ENCODE measurements at regions not wholly inside any gene's neighbourhood (a gene's known extent, or its start where the extent isn't known, plus 50 kb on each side); places are given as distances from the start of the nearest gene placed in this dataset.

DNA sequence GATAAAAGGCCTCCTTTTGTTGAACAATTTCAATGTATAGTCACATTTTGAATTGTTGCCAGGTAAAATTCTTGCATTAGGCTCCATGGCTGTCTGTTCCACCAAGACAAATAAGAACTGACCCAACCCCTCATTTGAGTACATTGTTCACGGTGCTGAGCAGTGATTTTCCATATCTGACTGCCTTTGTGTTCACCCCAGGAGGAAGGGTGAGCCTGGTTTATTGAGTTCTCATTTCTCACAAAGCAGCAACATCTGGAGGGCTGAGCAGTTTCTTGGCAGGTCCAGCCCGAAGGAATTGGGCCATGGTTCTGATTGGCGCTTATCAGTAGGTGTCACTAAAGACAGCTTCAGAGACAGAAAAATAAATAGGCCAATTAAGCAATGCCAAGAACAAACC lies 149.1 kb downstream of the BMP4 start:
- DNase-seq (ENCODE audit: low read depth in 2 of 2): no peak

DNA sequence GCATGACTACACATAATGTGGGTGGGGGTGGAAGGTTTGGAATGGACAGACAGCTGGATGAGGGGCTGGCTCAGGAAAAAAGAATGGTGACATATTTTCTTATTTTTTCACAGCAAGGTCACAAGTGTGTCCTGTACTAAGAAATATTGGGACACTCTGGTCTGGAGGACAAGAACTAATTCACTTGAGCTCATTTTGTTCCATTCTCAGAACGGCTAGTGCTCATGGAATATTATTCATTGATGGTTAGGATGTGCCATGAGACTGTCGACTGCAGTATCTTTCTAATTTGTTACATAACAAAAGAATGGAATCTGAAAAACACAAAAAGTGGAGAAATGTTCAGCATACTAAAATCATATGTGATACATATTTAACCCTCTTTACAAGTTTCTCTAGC lies 149.5 kb downstream of the BMP4 start:
- no peak for DNase-seq (ENCODE audit: low read depth in 2 of 2)

DNA sequence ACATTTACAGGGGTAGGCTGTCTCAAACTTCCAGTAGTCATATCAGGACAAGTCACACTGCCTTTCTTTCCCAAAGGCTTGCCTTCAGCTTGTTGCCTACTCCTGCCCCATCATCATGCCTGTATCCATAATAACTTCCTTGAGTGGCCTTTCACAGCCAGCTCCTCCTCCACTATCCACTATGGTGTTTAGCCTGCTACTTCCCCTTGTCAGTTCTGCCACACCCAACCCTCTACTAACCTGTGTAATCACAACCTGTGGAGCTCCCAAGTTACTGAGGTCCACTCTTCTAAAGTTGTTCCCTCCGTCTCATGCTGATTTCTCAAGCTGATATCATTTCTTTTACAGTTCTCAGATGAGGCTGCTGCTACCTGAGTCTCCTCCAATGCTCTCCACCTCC lies 159.9 kb downstream of the BMP4 start:
- no peak for DNase-seq (ENCODE audit: low read depth in 2 of 2)

DNA sequence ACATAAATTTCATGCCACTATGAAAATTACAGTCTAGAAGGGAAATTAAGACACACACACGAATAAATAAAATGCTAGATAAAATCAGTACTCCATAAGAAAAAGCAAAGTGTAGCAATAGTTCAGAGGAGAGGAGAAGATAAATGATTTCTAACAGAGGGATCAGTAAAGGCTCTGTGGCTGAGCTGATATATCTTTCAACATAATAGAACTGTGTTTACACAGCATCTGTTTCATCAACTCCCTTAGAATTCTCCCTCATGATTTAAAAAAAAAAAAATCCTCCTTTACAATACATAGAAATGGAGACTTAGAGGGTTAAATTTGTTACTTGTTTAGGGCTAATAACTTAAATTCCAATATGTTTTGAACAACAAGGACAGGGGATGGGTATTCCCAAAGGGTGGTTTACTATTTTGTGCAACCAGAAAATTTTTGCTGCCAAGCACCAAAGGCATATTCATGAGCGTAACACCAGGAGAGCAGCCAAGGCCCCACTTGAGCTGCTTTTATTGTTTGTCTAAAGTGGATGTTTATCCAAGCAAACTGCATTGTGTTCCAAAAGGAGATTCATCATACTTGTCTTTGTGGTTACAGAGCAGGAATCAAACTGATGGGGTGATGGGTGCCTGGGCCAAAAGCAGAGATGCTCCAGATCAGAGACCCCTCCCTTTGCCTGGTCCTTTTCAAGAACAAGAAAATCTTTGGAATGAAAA lies 162.7 kb downstream of the BMP4 start:
- DNase-seq (ENCODE audit: low read depth in 2 of 2): no peak

DNA sequence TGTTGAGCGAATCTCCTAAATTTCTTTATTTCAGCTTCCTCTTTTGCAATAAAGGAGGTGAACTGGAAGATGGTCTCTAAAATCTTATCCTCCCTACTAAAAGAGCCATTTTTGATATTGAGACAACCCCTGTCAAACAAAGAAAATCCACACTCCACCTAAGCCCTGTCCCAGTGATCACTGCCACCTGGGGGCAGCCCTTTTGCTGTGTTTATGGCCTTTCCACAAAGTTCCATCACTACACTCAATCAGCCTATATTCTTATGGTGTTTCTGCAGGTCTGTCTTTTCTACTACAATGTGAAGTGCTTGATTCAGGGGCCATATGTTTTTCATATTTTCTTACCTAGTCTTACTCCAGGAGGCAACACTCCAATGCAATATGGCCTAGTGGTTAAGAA lies 163.7 kb downstream of the BMP4 start:
- DNase-seq (ENCODE audit: low read depth in 2 of 2): no peak

DNA sequence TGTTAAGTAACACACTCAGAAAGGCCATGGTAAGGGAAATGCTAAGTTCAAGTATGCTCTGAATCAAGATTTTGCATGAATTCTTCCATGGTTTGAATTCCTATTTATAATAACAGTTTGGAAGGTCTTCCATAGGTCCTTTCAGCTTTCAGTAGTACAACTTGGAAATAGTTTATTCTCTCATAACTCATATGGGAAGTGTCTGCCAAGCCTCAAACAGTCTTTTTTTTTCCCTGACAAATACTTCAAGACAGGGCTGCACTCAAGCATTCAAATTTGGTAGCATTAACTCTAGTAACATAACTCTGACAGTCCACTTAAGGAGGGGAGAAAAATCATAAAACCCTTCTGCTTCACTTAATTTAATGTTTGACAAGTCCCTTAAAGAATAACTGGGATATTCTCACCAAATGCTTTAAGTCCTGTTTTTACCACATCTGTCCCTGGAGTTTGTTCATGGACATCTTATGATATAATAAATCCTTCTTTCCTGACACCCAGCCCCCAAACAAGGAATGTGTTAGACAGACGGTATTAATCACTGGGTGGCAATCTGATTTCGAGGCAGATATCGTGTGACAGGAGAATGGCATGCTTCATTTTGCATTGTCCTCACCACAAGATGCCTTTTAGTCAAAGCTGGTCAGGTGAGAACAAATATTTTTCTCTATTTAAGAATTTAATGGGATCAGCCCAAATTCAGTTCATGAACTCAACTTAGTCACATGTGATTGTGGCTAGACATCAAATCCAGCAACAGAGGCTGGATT lies 165.7 kb downstream of the BMP4 start:
- DNase-seq (ENCODE audit: low read depth in 2 of 2): no peak

DNA sequence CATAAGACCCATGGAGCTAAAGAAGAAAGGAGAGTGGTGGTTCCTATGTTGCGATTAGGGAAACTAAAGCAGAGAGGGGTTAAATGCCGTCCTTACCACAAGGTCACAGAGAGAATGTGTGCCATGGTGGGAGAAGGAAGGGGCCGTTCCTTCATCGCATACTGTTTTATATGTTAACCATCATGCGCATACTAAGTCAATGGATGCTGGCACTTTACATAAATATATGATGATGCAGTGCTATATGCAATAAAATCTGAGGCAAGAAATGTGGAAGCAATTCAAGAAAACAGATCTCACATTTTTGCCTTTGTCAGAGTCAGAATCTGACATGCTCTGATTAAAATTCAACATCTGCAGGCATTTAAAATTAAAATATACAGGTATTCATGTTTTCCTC lies 168.1 kb downstream of the BMP4 start:
- DNase-seq (ENCODE audit: low read depth in 2 of 2): no peak

DNA sequence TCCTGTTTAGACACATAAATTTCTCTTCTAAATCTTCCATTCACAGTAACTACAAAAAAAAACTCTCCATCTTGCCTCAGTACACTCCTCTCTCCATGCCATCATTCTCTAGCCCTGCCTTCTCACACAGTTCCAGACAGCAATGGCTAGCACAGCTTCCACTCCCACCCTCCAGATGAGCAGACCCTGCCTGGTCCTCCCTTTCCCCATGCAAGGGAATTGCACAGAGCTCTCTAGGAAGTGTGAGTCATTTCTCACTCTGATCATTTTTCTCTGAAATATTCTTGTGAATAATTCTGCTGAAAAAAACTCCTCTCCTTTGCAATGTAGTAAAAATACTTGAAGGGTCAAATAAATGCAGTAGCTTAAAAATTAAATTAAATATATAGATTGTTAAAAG lies 170.6 kb downstream of the BMP4 start:
- no peak for DNase-seq (ENCODE audit: low read depth in 2 of 2)

DNA sequence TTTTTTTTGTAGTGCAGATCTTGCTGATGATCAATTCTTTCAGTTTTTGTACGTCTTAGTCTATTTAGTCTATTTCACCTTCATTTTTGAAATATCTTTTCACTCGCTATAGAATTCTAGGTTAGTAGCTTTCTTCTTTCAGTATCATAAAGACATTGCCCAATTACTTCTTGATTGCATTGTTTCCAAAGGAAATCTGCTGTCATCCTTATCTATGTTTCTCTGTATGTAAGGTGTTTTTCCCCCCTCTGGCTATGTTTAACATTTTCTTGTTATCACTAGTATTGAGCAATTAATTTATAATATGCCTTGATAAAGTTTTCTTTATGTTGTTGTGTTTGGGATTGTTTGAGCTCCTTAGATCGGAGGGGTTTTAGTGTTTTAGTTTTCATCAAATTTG lies 171.9 kb downstream of the BMP4 start:
- DNase-seq (ENCODE audit: low read depth in 2 of 2): no peak

DNA sequence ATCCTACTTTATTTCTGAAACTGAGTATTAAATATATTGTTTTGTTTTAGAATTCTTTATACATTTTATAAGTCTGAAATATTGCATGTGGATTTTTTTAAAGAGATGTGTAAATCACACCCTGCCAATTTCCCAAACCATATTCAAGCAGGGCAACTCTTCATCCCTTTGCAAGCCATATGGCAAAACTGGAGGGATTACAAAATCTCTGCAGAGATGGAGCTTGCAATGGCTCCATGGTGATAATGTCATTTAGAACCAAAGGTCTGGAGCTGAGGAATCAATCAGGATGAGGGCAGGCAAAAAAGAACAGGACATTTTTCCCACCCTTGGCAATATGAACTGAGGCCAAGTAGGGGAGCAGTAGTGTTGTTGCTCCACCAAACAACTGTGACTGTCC lies 173.4 kb downstream of the BMP4 start:
- DNase-seq (ENCODE audit: low read depth in 2 of 2): no peak

DNA sequence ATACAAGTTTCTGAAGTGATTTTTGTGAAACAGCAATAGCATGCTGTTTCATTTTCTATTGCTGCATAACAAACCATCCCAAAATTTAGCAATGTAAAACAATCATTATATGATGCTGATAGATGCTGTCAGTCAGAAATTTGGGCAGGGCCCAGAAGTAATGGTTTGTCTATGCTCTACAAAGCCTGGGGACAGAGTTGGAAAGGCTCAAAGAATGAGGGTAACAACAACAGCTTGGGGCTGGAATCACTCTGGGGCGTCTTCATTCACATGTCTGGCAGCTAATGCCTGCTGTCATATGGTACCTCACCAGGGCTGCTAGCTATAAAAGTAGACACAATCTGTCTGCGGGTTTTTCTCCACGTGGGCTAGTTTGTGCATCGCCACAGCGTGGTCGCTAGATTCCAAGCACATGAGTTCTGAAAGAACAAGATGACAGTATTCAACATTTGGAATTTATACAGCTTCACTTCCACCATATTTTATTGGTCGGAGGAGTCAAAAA lies 176.5 kb downstream of the BMP4 start:
- no peak for DNase-seq (ENCODE audit: low read depth in 2 of 2)

DNA sequence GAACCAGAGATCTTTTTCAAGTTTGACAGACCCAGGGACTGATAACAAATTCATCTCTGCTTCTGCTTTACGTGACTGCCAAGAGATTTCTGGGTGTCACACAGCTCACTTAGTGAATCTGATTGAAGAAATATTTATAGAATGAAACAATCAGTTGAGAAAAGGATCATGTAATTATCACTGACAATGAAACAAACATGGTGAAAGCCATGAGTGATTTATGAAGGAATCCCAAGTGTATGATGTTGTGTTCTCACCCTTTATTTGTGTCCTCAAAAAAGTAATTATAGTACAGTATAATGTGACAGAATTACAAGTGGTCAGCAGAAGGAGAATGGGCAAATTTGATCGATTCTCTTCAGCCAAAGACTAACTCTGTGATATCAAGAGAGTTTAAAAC lies 177.3 kb downstream of the BMP4 start:
- no peak for DNase-seq (ENCODE audit: low read depth in 2 of 2)

DNA sequence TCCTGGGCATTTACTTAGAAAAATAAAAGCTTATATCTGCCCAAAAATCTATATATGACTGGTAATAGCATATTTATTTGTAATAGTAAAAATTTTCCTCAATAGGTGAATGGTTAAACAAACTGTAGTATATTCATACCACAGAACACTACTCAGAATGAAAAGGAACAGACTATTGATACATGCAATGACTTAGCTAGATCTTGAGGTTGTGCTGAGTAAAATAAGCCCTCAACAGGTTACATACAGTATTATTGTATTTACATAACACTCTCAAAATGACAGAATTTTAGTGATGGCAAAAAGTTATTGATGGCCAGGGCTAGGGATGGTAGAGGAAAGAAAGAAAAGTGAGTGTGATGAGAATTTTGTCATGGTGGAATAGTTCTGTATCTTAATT lies 178.4 kb downstream of the BMP4 start:
- DNase-seq (ENCODE audit: low read depth in 2 of 2): no peak

DNA sequence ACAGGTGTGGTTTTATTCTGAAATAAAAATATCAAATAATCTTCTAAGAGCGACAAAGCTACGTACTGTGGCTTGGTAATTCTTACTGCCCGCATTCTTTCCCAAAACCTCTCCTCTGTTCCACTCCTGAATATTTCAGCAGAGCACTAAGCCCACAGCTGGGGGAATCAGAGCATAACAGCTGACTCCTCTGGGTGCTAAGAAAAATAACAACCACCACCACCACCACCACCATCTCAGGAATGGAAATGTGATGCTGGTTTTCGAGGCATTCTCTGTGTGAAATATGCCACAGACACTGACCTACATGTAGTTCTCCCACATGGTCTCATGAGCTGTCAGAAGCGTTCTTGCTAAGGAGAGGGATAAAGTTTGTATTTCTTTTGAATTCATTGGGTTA lies 183.7 kb downstream of the BMP4 start:
- no peak for DNase-seq (ENCODE audit: low read depth in 2 of 2)

DNA sequence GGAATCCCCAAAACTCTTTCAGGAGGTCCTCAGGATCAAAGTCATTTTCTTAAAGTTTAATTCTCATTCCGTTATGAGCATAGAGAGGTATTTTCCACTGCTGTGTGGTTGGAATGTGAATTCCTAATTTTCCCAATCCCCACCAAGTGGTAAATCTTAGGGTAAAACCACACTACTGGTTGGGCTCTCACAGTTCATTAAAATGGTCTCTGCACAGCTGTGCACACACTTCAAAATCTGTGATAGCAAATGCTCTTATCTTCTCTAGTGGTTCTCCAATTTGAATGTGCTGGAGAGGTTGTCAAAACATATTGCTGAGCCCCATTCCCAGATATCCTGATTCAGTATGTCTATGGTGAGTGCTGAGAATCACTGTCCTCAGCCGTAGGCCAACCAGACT lies 189.1 kb downstream of the BMP4 start:
- no peak for DNase-seq (ENCODE audit: low read depth in 2 of 2)

DNA sequence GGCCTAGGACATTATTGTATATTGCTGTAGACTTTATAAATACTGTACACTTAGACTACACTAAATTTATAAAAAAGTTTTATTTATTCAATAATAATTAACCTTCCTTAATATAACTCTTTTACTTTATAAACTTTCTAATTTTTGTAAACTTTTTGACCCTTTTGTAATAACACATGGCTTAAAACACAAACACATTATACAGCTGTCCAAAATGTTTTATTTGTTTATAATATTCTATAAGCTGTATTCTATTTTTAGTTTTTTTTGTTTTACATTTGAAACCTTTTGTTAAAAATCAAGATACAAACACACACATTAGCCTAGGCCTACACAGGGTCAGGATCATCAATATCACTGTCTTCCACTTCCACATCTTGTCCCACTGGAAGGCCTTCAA lies 190.0 kb downstream of the BMP4 start:
- no peak for DNase-seq (ENCODE audit: low read depth in 2 of 2)

DNA sequence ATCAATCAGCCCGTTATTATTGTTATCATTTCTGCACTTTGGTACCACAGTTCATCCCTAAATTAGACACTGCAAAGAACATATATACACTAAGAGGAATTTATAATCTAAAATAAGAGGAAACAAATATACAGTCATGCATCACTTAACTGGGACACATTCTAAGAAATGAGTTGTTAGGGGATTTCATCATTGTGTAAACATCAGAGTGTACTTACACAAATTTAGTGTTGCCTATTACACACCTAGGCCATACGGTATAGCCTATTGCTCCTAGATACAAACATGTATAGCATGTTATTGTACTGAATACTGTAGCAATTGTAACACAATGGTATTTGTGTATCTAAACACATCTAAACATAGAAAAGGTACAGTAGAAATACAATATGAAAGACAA lies 190.5 kb downstream of the BMP4 start:
- DNase-seq (ENCODE audit: low read depth in 2 of 2): no peak

DNA sequence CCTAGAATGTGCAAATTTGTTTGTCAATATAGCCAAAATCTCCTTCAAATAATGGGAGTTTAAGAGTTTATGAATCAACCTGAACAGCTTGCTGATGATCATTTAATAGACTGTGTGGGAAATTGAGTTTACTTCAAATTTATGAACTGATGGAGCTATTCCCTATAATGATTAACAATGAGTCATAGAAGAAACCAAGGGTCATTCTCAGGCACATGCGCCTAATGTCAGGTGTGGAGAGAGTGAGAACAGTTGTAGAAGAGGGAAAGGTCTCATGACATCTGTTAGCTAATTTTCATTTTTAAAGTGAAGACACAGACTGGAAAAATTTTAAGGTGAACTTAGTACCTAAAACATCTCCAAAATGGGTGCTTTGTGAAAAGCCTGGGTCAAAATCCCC lies 191.8 kb downstream of the BMP4 start:
- DNase-seq (ENCODE audit: low read depth in 2 of 2): no peak

DNA sequence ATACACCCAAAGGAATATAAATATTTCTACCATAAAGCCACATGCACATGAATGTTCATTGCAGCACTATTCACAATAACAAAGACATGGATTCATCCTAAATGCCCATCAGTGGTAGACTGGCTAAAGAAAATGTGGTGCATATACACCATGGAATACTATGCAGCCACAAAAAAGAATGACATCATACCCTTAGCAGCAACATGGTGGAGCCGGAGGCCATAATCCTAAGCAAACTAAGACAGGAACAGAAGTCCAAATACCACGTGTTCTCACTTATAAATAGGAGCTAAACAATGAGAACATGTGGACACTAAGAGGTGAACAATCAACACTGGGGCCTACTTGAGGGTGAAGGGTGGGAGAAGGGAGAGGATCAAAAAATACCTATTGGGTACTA lies 198.5 kb downstream of the BMP4 start:
- DNase-seq (ENCODE audit: low read depth in 2 of 2): no peak

DNA sequence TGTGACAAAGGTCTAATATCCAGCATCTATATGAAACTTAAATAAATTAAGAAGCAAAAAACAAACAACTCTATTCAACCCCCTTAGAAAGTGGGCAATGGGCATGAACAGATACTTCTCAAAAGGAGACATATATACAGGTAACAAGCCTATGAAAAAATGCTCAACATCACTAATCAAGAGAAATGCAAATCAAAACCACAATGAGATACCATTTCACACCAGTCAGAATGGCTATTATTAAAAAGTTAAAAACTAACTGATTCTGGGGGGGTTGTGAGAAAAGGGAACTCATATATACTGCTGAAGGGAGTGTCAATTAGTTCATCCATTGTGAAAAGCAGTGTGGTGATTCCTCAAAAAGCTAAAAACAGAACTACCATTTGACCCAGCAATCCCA lies 198.9 kb downstream of the BMP4 start:
- DNase-seq (ENCODE audit: low read depth in 2 of 2): no peak

DNA sequence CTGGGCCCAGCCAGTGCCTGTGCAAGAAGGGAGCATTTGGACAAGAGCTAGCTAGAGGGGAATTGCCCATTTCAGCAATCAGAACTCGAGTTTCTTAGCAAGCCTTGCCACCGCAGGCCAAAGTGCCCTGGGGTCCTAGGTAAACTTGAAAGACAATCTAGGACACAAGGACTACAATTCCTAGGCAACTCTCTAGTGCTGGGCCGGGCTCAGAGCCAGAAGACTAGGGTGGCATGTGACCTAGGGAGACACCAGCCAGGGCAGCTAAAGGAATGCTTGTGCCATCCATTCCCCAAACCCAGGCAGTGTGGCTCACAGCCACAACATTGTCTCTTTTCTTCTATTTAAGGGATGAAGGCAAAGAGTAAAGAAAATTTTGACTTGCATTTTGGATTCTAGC lies 205.0 kb downstream of the BMP4 start:
- no peak for DNase-seq (ENCODE audit: low read depth in 2 of 2)

DNA sequence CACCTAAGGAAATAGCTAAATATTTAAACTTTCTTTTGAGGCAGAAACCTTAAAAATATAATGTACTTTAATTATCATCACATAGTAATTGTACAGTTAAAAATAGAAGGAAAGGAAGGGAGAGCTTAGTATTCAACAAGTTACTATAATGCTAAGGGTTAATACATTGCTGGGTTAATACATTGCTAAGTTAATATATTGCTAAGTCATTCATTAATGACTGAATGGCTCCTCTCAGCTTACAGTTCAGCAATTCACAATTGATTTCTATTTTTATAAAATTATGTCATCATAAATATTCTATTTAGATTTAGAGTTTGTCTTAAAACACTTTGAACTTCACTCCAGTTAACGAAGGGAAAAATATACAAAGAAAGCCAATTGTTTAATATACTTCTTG lies 207.9 kb downstream of the BMP4 start:
- DNase-seq (ENCODE audit: low read depth in 2 of 2): no peak

DNA sequence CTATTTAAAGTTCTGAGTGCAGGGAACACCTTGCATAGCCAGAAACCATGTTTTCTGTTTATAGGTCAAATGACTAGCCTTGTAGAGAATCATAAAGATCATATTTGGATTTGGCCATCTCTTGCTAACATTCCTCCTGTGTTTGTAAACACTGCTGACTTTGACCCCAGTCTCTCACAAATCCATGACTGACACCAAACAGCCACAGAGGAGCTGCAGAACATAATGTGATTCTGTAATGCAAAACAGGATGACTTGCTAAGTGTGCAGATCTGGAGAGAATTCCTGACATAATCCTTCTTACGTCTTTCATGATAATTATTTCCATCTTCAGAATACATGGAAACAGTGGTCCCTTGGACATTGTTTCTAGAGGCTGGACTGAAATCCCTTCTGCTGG lies 211.8 kb downstream of the BMP4 start:
- DNase-seq (ENCODE audit: low read depth in 2 of 2): no peak

DNA sequence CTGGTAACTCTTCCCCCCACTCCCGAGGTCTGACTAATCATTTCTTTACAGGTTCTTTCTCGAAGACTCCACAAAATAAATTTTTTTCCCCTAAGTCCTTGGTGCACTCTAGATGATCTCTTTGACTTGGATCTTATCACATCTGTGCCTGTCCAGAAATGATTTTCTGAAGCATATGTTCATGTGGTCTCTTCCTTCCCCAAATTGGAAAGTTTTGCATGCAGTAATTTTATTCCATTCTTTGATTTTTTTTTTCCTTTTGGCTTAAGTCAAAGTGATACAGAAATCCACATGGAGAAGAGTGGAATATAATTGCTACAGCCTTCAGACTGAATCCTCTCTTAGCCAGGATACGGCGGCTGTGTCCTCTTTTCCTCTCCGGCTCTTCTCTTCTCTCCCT lies 213.3 kb downstream of the BMP4 start:
- no peak for DNase-seq (ENCODE audit: low read depth in 2 of 2)

Data from stimulated activated CD4-positive, alpha-beta T cell treated with anti-CD3 and anti-CD28 coated beads, Interleukin-12 subunit alpha, Interleukin-12 subunit beta, amount 100 ng/mL, for 24 hours (primary cell).